Caco-2 (cell line): ENCODE measurements at regions not wholly inside any gene's neighbourhood (a gene's known extent, or its start where the extent isn't known, plus 50 kb on each side); places are given as distances from the start of the nearest gene placed in this dataset.

Source experiments
- BruUV-seq: library from RNA; stranded (reverse); fragments of 400-500 nt; replicated peaks from 2 replicates; lab custom pipeline; 2021; lab: Mats Ljungman, UMichigan
- CTCF ChIA-PET: fragments of 300-600 bp; sonication (Branson Sonifier 250); formaldehyde crosslinking; loops from one replicate; lab custom pipeline; 2022; ENCODE audit warnings: antibody characterized with exemption; lab: Charles Lee
- POLR2A ChIA-PET: fragments of 300-600 bp; sonication (Branson Sonifier 250); formaldehyde crosslinking; loops from one replicate; lab custom pipeline; 2022; ENCODE audit warnings: antibody characterized with exemption; lab: Charles Lee
- DNase-seq, 2 experiments: peaks; one replicate each; pipeline versions ENCODE4 v3.0.0 to v3.0.0-alpha.2; 2020 to 2022
- H3K27me3 ChIP-seq: replicated peaks from 2 replicates; pipeline ENCODE4 v1.6.0; 2011; ENCODE audit warnings: low read length; ENCODE audit not compliant: control insufficient read depth, insufficient read depth
- H3K36me3 ChIP-seq: 2 replicates; pipeline ENCODE4 v1.5.1; 2011; ENCODE audit warnings: low read length; ENCODE audit not compliant: control insufficient read depth, insufficient read depth
- H3K4me1 ChIP-seq: fragments of 250-450 bp; sonication (Bioruptor Pico); 2 replicates; pipeline ENCODE4 v1.5.1; 2020; ENCODE audit warnings: mild to moderate bottlenecking
- H3K4me3 ChIP-seq: 2 replicates; pipeline ENCODE4 v1.5.1; 2011; ENCODE audit warnings: low read depth, mild to moderate bottlenecking, control low read depth, low read length
- H3K9me3 ChIP-seq: fragments of 250-450 bp; sonication (Bioruptor Pico); 2 replicates; pipeline ENCODE4 v1.5.1; 2020; ENCODE audit warnings: mild to moderate bottlenecking, moderate library complexity
- H3K27ac Mint-ChIP-seq: one replicate; pipeline ENCODE4 v1.8.0; 2022; ENCODE audit warnings: mixed read lengths; ENCODE audit not compliant: unreplicated experiment
- H3K27me3 Mint-ChIP-seq: one replicate; pipeline ENCODE4 v1.8.0; 2022; ENCODE audit warnings: mixed read lengths; ENCODE audit not compliant: insufficient read depth, unreplicated experiment
- H3K36me3 Mint-ChIP-seq: one replicate; pipeline ENCODE4 v1.8.0; 2022; ENCODE audit warnings: mild to moderate bottlenecking, mixed read lengths; ENCODE audit not compliant: insufficient read depth, unreplicated experiment
- H3K4me1 Mint-ChIP-seq: one replicate; pipeline ENCODE4 v1.8.0; 2022; ENCODE audit warnings: low read depth, mixed read lengths; ENCODE audit not compliant: unreplicated experiment
- H3K4me3 Mint-ChIP-seq: one replicate; pipeline ENCODE4 v1.8.0; 2022; ENCODE audit warnings: mild to moderate bottlenecking, moderate library complexity, mixed read lengths; ENCODE audit not compliant: unreplicated experiment
- H3K9me3 Mint-ChIP-seq: one replicate; pipeline ENCODE4 v1.8.0; 2022; ENCODE audit warnings: mixed read lengths; ENCODE audit not compliant: unreplicated experiment
- CTCF ChIP-seq, 2 experiments: fragments of 200-600 bp in 1 of 2; IDR thresholded peaks; 1 replicate in 1 of 2; 2 replicates in 1 of 2; pipeline versions ENCODE4 v1.5.1 to v1.8.0; 2011 to 2022; ENCODE audit warnings: antibody characterized with exemption in 1 of 2, control low read depth in 1 of 2, inconsistent platforms in 1 of 2, low read depth in 1 of 2, low read length in 1 of 2, mild to moderate bottlenecking in 1 of 2, moderate library complexity in 1 of 2; ENCODE audit not compliant: insufficient read depth in 1 of 2, severe bottlenecking in 1 of 2, unreplicated experiment in 1 of 2
- intact Hi-C: fragments of 100-400 bp; cut with micrococcal nuclease; formaldehyde crosslinking; loops from one replicate; pipeline ENCODE4 v1.10.0; 2022; ENCODE audit not compliant: unreplicated experiment

GRCh38 chr5:68778484-68778883, 315.3 kb upstream of the SLC30A5 start:
- no peaks in the 10 kb centered on the region for H3K36me3 Mint-ChIP-seq

GRCh38 chr5:68780299-68780955, 313.4 kb upstream of the SLC30A5 start:
- no peak overlapping the region for H3K4me3 Mint-ChIP-seq
- CTCF ChIA-PET, result no interaction called here

More at GRCh38 chr5:68778484-68778883, 315.3 kb upstream of the SLC30A5 start:
- BruUV-seq, result no TSS peak
- Mint-ChIP-seq H3K4me3 (no peak overlapping the region), H3K9me3 (peaks cover 10% of the 10 kb centered on the region), H3K4me1 (no peaks in the 10 kb centered on the region), H3K27me3 (peaks cover 5% of the 10 kb centered on the region), H3K27ac (no peak overlapping the region)
- TF ChIP-seq CTCF (IDR thresholded peaks at IDR 0.05; ENCODE audit: insufficient read depth in 1 of 2, low read depth in 1 of 2, low read length in 1 of 2, severe bottlenecking in 1 of 2, unreplicated experiment in 1 of 2), result no peak
- CTCF ChIA-PET, result no interaction called here
- H3K4me3 ChIP-seq, result no peak overlapping the region
- no peaks in the 10 kb centered on the region for H3K36me3 ChIP-seq
- H3K9me3 ChIP-seq, result no peaks in the 10 kb centered on the region
- H3K27me3 ChIP-seq, result no peaks in the 10 kb centered on the region
- DNase-seq, result no peak
- no peaks in the 10 kb centered on the region for H3K4me1 ChIP-seq
- intact Hi-C loops, result no loop called here
- POLR2A ChIA-PET, result no interaction called here

GRCh38 chr5:68793074-68793473, 300.7 kb upstream of the SLC30A5 start:
- ChIA-PET POLR2A (no interaction called here), CTCF (no interaction called here)
- intact Hi-C loops, result no loop called here
- no TSS peak for BruUV-seq
- H3K36me3 ChIP-seq, result no peaks in the 10 kb centered on the region
- Mint-ChIP-seq H3K27me3 (peaks cover 18% of the 10 kb centered on the region), H3K36me3 (no peaks in the 10 kb centered on the region), H3K27ac (no peak overlapping the region), H3K4me1 (no peaks in the 10 kb centered on the region), H3K4me3 (no peak overlapping the region), H3K9me3 (no peaks in the 10 kb centered on the region)
- no peak for TF ChIP-seq CTCF (IDR thresholded peaks at IDR 0.05; ENCODE audit: insufficient read depth in 1 of 2, low read depth in 1 of 2, low read length in 1 of 2, severe bottlenecking in 1 of 2, unreplicated experiment in 1 of 2)
- no peaks in the 10 kb centered on the region for H3K27me3 ChIP-seq
- no peaks in the 10 kb centered on the region for H3K9me3 ChIP-seq
- no peak for DNase-seq
- no peak overlapping the region for H3K4me3 ChIP-seq
- no peaks in the 10 kb centered on the region for H3K4me1 ChIP-seq

More at GRCh38 chr5:68780299-68780955, 313.4 kb upstream of the SLC30A5 start:
- Histone ChIP-seq H3K4me1 (no peaks in the 10 kb centered on the region), H3K36me3 (no peaks in the 10 kb centered on the region), H3K4me3 (no peak overlapping the region), H3K27me3 (no peaks in the 10 kb centered on the region), H3K9me3 (no peaks in the 10 kb centered on the region)
- no TSS peak for BruUV-seq
- Mint-ChIP-seq H3K4me1 (no peaks in the 10 kb centered on the region), H3K9me3 (peaks cover 12% of the 10 kb centered on the region), H3K27me3 (peaks cover 5% of the 10 kb centered on the region), H3K27ac (no peak overlapping the region), H3K36me3 (no peaks in the 10 kb centered on the region)
- no peak for TF ChIP-seq CTCF (IDR thresholded peaks at IDR 0.05; ENCODE audit: insufficient read depth in 1 of 2, low read depth in 1 of 2, low read length in 1 of 2, severe bottlenecking in 1 of 2, unreplicated experiment in 1 of 2)
- POLR2A ChIA-PET, result no interaction called here
- no peak for DNase-seq
- intact Hi-C loops, result no loop called here
